ENCODE measurements at regions not wholly inside any gene's neighbourhood (a gene's known extent, or its start where the extent isn't known, plus 50 kb on each side); places are given as distances from the start of the nearest gene placed in this dataset.
"Not testable (repeated sequence)": the region's sequence is repeated elsewhere in the genome, so short reads cannot be mapped to it uniquely, and the experiment has no call there.

DNA sequence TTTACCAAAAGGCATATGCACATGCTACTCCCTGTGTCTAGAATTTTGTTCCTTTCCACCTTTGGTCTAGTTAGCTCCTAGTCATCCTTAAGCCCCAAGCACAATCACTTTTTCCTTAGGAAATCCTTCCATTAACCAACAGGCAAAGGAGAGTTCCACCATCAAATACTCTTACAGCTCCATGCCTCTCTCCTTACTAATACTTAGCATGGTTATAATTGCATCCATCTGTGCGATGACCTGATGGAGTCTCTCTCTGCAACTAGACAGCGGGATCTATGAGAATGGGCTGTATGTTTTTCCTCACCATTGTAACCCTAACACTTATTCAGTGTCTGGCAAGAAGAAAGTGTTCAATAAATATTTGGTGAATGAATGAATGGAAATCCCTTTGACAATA lies 69.3 kb upstream of the SMAD3 start:
- no peak for DNase-seq (ENCODE audit: extremely low read depth, insufficient read length)
- TF ChIP-seq CTCF (IDR thresholded peaks at IDR 0.05; ENCODE audit: insufficient read depth, low read length, poor library complexity, severe bottlenecking): no peak
- Histone ChIP-seq H3K4me3 (replicated peaks; ENCODE audit: low read depth, low read length) (no peak overlapping the region), H3K36me3 (ENCODE audit: control insufficient read depth, insufficient read depth, low read length) (no peaks in the 10 kb centered on the region), H3K27me3 (replicated peaks; ENCODE audit: control insufficient read depth, insufficient read depth, low read length) (no peaks in the 10 kb centered on the region)

DNA sequence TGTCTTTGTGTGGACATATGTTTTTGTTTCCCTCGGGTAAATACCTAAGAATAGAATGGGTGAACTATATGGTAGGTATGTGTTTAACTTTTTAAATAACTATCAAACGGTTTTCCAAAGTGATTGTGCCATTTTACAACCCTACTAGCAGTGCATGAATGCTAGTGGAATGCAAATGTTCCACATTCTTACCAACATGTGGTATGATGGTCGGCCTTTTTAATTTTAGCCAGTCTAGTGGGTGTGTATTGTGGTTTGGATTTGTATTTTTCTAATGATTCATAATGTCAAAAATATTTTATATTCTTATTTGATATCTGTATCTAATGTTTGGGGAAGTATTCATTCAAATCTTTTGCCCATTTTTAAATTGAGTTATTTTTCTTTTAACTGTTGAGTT lies 68.2 kb upstream of the SMAD3 start:
- Histone ChIP-seq H3K27me3 (replicated peaks; ENCODE audit: control insufficient read depth, insufficient read depth, low read length) (no peaks in the 10 kb centered on the region), H3K4me3 (replicated peaks; ENCODE audit: low read depth, low read length) (no peak overlapping the region), H3K36me3 (ENCODE audit: control insufficient read depth, insufficient read depth, low read length) (no peaks in the 10 kb centered on the region)
- DNase-seq (ENCODE audit: extremely low read depth, insufficient read length): no peak
- TF ChIP-seq CTCF (IDR thresholded peaks at IDR 0.05; ENCODE audit: insufficient read depth, low read length, poor library complexity, severe bottlenecking): no peak

DNA sequence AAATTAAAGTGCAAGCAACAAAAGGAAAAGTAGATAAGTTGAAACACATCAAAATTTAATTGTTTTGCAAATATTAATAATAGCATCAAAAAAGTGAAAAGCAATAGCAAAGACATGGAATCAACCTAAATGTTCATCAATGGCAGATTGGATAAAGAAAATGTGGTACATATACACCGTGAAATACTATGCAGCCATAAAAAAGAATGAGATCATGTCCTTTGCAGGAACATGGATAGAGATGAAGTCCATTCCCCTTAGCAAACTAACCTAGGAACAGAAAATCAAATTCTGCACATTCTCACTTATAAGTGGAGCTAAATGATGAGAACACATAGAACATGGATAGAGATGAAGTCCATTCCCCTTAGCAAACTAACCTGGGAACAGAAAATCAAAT lies 67.2 kb upstream of the SMAD3 start:
- not testable (repeated sequence) for H3K27me3 ChIP-seq (replicated peaks; ENCODE audit: control insufficient read depth, insufficient read depth, low read length); H3K36me3 ChIP-seq (ENCODE audit: control insufficient read depth, insufficient read depth, low read length); H3K4me3 ChIP-seq (replicated peaks; ENCODE audit: low read depth, low read length); DNase-seq (ENCODE audit: extremely low read depth, insufficient read length)

DNA sequence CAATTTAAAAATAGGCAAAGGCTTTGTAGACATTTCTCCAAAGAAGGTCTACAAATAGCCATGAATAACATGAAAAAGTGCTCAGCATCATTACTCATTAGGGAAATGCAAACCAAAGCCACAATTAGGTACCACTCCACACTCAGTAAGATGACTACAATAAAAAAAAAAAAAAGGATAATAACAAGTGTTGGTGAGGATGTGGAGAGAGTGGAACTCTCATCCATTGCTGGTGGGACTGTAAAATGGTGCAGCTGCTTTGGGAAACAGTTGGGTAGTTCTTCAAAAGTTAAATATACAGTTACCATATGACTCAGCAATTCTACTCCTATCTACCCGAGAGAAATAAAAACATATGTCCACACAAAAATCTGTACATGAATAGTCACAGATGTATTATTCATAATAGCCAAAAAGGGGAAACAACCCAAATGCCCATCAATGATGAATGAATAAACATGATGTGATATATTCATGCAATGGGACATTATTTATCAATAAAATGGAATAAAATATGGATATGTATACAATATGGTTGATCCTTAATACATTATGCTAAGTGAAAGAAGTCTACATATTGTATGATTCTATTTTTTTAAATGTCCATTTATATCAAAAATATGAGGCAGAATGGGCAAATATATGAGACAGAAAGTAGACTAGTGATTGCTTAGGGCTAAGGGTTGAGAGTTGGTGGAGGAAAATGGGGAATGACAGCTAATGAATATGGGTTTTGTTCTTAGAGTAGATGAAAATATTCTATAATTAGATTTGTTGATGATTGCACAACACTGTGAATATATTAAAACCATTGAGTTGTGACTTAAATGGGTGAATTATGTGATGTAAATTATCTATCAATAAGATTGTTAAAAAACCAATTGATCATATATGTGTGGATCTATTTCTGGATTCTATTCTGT lies 66.1 kb upstream of the SMAD3 start:
- TF ChIP-seq CTCF (IDR thresholded peaks at IDR 0.05; ENCODE audit: insufficient read depth, low read length, poor library complexity, severe bottlenecking): no peak
- H3K36me3 ChIP-seq (ENCODE audit: control insufficient read depth, insufficient read depth, low read length): no peaks in the 10 kb centered on the region
- no peak for DNase-seq (ENCODE audit: extremely low read depth, insufficient read length)
- no peak overlapping the region for H3K4me3 ChIP-seq (replicated peaks; ENCODE audit: low read depth, low read length)
- H3K27me3 ChIP-seq (replicated peaks; ENCODE audit: control insufficient read depth, insufficient read depth, low read length): no peaks in the 10 kb centered on the region

DNA sequence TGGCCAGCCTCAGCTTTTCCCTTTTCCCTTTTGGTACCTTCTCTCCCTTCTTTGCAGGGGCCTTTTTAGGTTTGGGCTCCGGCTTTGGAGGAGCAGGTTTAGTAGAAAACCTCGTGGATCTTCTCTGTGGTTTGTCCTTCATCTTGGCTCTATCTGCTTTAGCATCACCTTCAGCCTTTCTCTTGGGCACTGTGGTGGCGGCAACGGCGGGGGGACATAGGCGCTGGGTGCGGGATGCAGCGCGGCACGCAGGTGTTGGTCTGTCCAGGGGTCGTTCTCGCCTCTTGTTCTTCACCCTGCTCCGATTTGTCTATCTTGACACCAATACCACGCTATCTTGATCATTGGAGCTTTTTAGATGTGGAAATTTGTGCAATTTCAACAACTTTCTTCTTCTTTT lies 64.5 kb upstream of the SMAD3 start:
- no peak for DNase-seq (ENCODE audit: extremely low read depth, insufficient read length)
- TF ChIP-seq CTCF (IDR thresholded peaks at IDR 0.05; ENCODE audit: insufficient read depth, low read length, poor library complexity, severe bottlenecking): no peak
- H3K4me3 ChIP-seq (replicated peaks; ENCODE audit: low read depth, low read length): no peak overlapping the region
- H3K27me3 ChIP-seq (replicated peaks; ENCODE audit: control insufficient read depth, insufficient read depth, low read length): no peaks in the 10 kb centered on the region
- no peaks in the 10 kb centered on the region for H3K36me3 ChIP-seq (ENCODE audit: control insufficient read depth, insufficient read depth, low read length)

- Histone ChIP-seq H3K27me3 (replicated peaks; ENCODE audit: control insufficient read depth, insufficient read depth, low read length) (no peaks in the 10 kb centered on the region), H3K36me3 (ENCODE audit: control insufficient read depth, insufficient read depth, low read length) (no peaks in the 10 kb centered on the region), H3K4me3 (replicated peaks; ENCODE audit: low read depth, low read length) (no peak overlapping the region)
- no peak for TF ChIP-seq CTCF (IDR thresholded peaks at IDR 0.05; ENCODE audit: insufficient read depth, low read length, poor library complexity, severe bottlenecking)
- no peak for DNase-seq (ENCODE audit: extremely low read depth, insufficient read length)
These were observed 63.0 kb upstream of the SMAD3 start for GRCh38 chr15:67002368-67002767.
